ENCODE measurements at regions not wholly inside any gene's neighbourhood (a gene's known extent, or its start where the extent isn't known, plus 50 kb on each side); places are given as distances from the start of the nearest gene placed in this dataset.
"Not testable (repeated sequence)": the region's sequence is repeated elsewhere in the genome, so short reads cannot be mapped to it uniquely, and the experiment has no call there.

GRCh38 chrX:63581906-63582305, 203.1 kb downstream of the ARHGEF9 start:
- no peaks in the 10 kb centered on the region for H3K4me1 ChIP-seq
- H3K4me3 ChIP-seq = no peak overlapping the region
- no peaks in the 10 kb centered on the region for H3K36me3 ChIP-seq
- DNase-seq = no peak
- intact Hi-C loops (cut with DNase I; ENCODE audit: low total_unique reads) = no loop called here
- no peak overlapping the region for H3K27ac ChIP-seq
- no peaks in the 10 kb centered on the region for H3K27me3 ChIP-seq
- H3K9me3 ChIP-seq = no peaks in the 10 kb centered on the region
- no peak for TF ChIP-seq POLR2A (IDR thresholded peaks at IDR 0.05)
- no peak for TF ChIP-seq CTCF (IDR thresholded peaks at IDR 0.05)

GRCh38 chrX:63581398-63581797, 203.6 kb downstream of the ARHGEF9 start:
- Histone ChIP-seq H3K27ac (no peak overlapping the region), H3K9me3 (no peaks in the 10 kb centered on the region), H3K4me3 (no peak overlapping the region), H3K36me3 (no peaks in the 10 kb centered on the region), H3K27me3 (no peaks in the 10 kb centered on the region), H3K4me1 (no peaks in the 10 kb centered on the region)
- TF ChIP-seq POLR2A (IDR thresholded peaks at IDR 0.05) (no peak), CTCF (IDR thresholded peaks at IDR 0.05) (no peak)
- intact Hi-C loops (cut with DNase I; ENCODE audit: low total_unique reads) = no loop called here
- DNase-seq = no peak

GRCh38 chrX:63576533-63576932, 208.5 kb downstream of the ARHGEF9 start:
- no peak for DNase-seq
- no peaks in the 10 kb centered on the region for H3K36me3 ChIP-seq
- no peaks in the 10 kb centered on the region for H3K27me3 ChIP-seq
- H3K9me3 ChIP-seq = no peaks in the 10 kb centered on the region
- H3K4me1 ChIP-seq = no peaks in the 10 kb centered on the region
- TF ChIP-seq CTCF (IDR thresholded peaks at IDR 0.05) = no peak
- no peak for TF ChIP-seq POLR2A (IDR thresholded peaks at IDR 0.05)
- intact Hi-C loops (cut with DNase I; ENCODE audit: low total_unique reads) = no loop called here
- no peak overlapping the region for H3K4me3 ChIP-seq
- no peak overlapping the region for H3K27ac ChIP-seq

GRCh38 chrX:63575700-63576099, 209.3 kb downstream of the ARHGEF9 start:
- intact Hi-C loops (cut with DNase I; ENCODE audit: low total_unique reads); H3K4me1 ChIP-seq; H3K9me3 ChIP-seq; DNase-seq; H3K36me3 ChIP-seq; H3K4me3 ChIP-seq; H3K27ac ChIP-seq; H3K27me3 ChIP-seq: not testable (repeated sequence)

GRCh38 chrX:63566856-63567255, 215.7 kb upstream of the SPIN4 start:
- H3K4me3 ChIP-seq = no peak overlapping the region
- no peak overlapping the region for H3K27ac ChIP-seq
- H3K4me1 ChIP-seq = no peaks in the 10 kb centered on the region
- no peak for TF ChIP-seq CTCF (IDR thresholded peaks at IDR 0.05)
- no peak for TF ChIP-seq POLR2A (IDR thresholded peaks at IDR 0.05)
- intact Hi-C loops (cut with DNase I; ENCODE audit: low total_unique reads) = no loop called here
- H3K9me3 ChIP-seq = no peaks in the 10 kb centered on the region
- H3K36me3 ChIP-seq = peaks cover 0 to 3% of the 10 kb centered on the region in 2 donors
- DNase-seq = no peak
- H3K27me3 ChIP-seq = no peaks in the 10 kb centered on the region

- no peaks in the 10 kb centered on the region for H3K27me3 ChIP-seq
- peak overlapping the region; percentile 43 to 44 for H3K4me3 ChIP-seq
- no peak for TF ChIP-seq CTCF (IDR thresholded peaks at IDR 0.05)
- no peak for TF ChIP-seq POLR2A (IDR thresholded peaks at IDR 0.05)
- no peaks in the 10 kb centered on the region for H3K4me1 ChIP-seq
- DNase-seq = no peak
- peak overlapping the region; percentile 57 to 80 for H3K27ac ChIP-seq
- intact Hi-C loops (cut with DNase I; ENCODE audit: low total_unique reads) = no loop called here
- H3K9me3 ChIP-seq = no peaks in the 10 kb centered on the region
- H3K36me3 ChIP-seq = no peaks in the 10 kb centered on the region
Observed at GRCh38 chrX:63561425-63561824, 210.3 kb upstream of the SPIN4 start.

All from uterus (tissue), 3 donors.